PC-3 (cell line): ENCODE measurements at regions not wholly inside any gene's neighbourhood (a gene's known extent, or its start where the extent isn't known, plus 50 kb on each side); places are given as distances from the start of the nearest gene placed in this dataset.

Experiments used
- ATAC-seq: fragments of 200-7000 bp; cut with Tn5 transposase; 2 replicates; pipeline ENCODE4 v1.9.1; 2020; ENCODE audit warnings: mild to moderate bottlenecking, moderate library complexity
- BruUV-seq: library from RNA; stranded (reverse); fragments of 400-500 nt; replicated peaks from 2 replicates; lab custom pipeline; 2021; lab: Mats Ljungman, UMichigan
- CTCF ChIA-PET: fragments of 300-600 bp; sonication (Branson Sonifier 250); formaldehyde crosslinking; loops from one replicate; lab custom pipeline; 2022; ENCODE audit warnings: antibody characterized with exemption; lab: Charles Lee
- POLR2A ChIA-PET: fragments of 300-600 bp; sonication (Branson Sonifier 250); formaldehyde crosslinking; loops from one replicate; lab custom pipeline; 2022; ENCODE audit warnings: antibody characterized with exemption; ENCODE audit not compliant: unreplicated experiment; lab: Charles Lee
- DNase-seq: peaks from one replicate; pipeline ENCODE4 v3.0.0-alpha.2; 2015
- H2AFZ ChIP-seq: fragments of 300-600 bp; sonication (generic); 2 replicates; pipeline ENCODE4 v1.6.0; 2016; ENCODE audit warnings: antibody characterized with exemption, low read length
- H3F3A ChIP-seq: fragments of 300-600 bp; sonication (generic); one replicate; pipeline ENCODE4 v1.6.0; 2017; ENCODE audit warnings: antibody characterized with exemption, low read length, control low read depth, mild to moderate bottlenecking; ENCODE audit not compliant: unreplicated experiment
- H3K27ac ChIP-seq: fragments of 300-600 bp; sonication (generic); 2 replicates; pipeline ENCODE4 v1.5.1; 2016; ENCODE audit warnings: mild to moderate bottlenecking, low read length
- H3K27me3 ChIP-seq: fragments of 300-600 bp; sonication (generic); 2 replicates; pipeline ENCODE4 v1.6.1; 2016; ENCODE audit warnings: low read length, mixed read lengths
- H3K36me3 ChIP-seq: fragments of 300-600 bp; sonication (generic); 2 replicates; pipeline ENCODE4 v1.6.1; 2016; ENCODE audit warnings: low read depth, mixed run types, low read length, mixed read lengths
- H3K4me1 ChIP-seq: fragments of 300-600 bp; sonication (generic); 2 replicates; pipeline ENCODE4 v1.5.1; 2016; ENCODE audit warnings: low read length; ENCODE audit not compliant: insufficient read depth
- H3K4me2 ChIP-seq: fragments of 300-600 bp; sonication (generic); 2 replicates; pipeline ENCODE4 v1.6.0; 2016; ENCODE audit warnings: low read length
- H3K4me3 ChIP-seq: fragments of 300-600 bp; sonication (generic); 2 replicates; pipeline ENCODE4 v1.5.1; 2016; ENCODE audit warnings: mild to moderate bottlenecking, low read length, mixed read lengths
- H3K79me2 ChIP-seq: fragments of 300-600 bp; sonication (generic); 2 replicates; pipeline ENCODE4 v1.6.1; 2017; ENCODE audit warnings: low read length, mixed read lengths
- H3K9ac ChIP-seq: fragments of 300-600 bp; sonication (generic); 2 replicates; pipeline ENCODE4 v1.6.0; 2016; ENCODE audit warnings: mild to moderate bottlenecking, low read length
- H3K9me2 ChIP-seq: fragments of 300-600 bp; sonication (generic); replicated peaks from 2 replicates; pipeline ENCODE4 v1.6.1; 2016; ENCODE audit warnings: mixed run types, low read length, mixed read lengths
- H3K9me3 ChIP-seq: fragments of 300-600 bp; sonication (generic); 2 replicates; pipeline ENCODE4 v1.6.1; 2016; ENCODE audit warnings: low read length, mixed read lengths
- H4K20me1 ChIP-seq: fragments of 300-600 bp; sonication (generic); 2 replicates; pipeline ENCODE4 v1.6.1; 2016; ENCODE audit warnings: low read length, mixed read lengths
- CTCF ChIP-seq: fragments of 300-600 bp; sonication (generic); conservative IDR thresholded peaks from 2 replicates; pipeline ENCODE4 v1.5.1; 2017; ENCODE audit warnings: antibody characterized with exemption, low read depth, mild to moderate bottlenecking, low read length
- EZH2 ChIP-seq: fragments of 300-600 bp; sonication (generic); IDR thresholded peaks from one replicate; pipeline ENCODE4 v1.6.1; 2017; ENCODE audit warnings: antibody characterized with exemption, mild to moderate bottlenecking, low read length; ENCODE audit not compliant: unreplicated experiment
- EZH2phosphoT487 ChIP-seq: fragments of 300-600 bp; sonication (generic); IDR thresholded peaks from 2 replicates; pipeline ENCODE4 v1.6.1; 2018; ENCODE audit warnings: mild to moderate bottlenecking, antibody characterized with exemption, low read length, borderline replicate concordance
- intact Hi-C: fragments of 100-400 bp; cut with micrococcal nuclease; formaldehyde crosslinking; loops from 2 replicates; pipeline ENCODE4 v1.9.0; 2023

GRCh38 chr5:166245556-166245955 lies 2045.9 kb upstream of the WWC1 start:
- BruUV-seq = no TSS peak
- Histone ChIP-seq H3K4me2 (no peak overlapping the region), H2AFZ (no peak overlapping the region), H3K36me3 (no peaks in the 10 kb centered on the region), H3K27ac (no peak overlapping the region), H3K4me1 (no peaks in the 10 kb centered on the region), H3K9ac (no peak overlapping the region), H3K27me3 (no peaks in the 10 kb centered on the region), H3K4me3 (no peak overlapping the region), H3F3A (no peaks in the 10 kb centered on the region), H4K20me1 (no peaks in the 10 kb centered on the region), H3K9me3 (no peaks in the 10 kb centered on the region), H3K79me2 (no peaks in the 10 kb centered on the region), H3K9me2 (no peaks in the 10 kb centered on the region)
- intact Hi-C loops = no loop called here
- DNase-seq (no peak), ATAC-seq (no peak)
- ChIA-PET POLR2A (no interaction called here), CTCF (no interaction called here)
- TF ChIP-seq EZH2 (no peak), EZH2phosphoT487 (no peak), CTCF (no peak)

DNA sequence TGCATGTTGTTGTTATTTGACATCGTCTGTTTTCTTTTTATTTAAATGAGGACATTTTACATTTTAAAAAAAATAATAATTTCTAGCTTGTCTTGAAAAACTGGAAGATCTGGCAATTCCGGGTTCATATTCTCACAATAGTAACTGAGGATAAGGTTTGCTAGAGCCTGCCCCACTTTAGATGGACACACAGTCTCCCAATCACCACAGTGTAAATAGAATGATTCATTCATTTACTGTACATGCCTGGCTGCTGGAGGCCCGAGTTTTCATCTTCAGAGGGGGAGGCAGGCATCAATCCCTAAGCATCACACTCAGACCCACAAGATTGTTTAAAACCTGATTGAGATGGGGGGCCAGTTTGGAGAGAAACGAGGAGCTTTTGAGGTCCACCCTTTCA lies 2039.7 kb upstream of the WWC1 start:
- no TSS peak for BruUV-seq
- ChIA-PET CTCF (no interaction called here), POLR2A (no interaction called here)
- Histone ChIP-seq H2AFZ (no peak overlapping the region), H3K4me2 (no peak overlapping the region), H3K36me3 (no peaks in the 10 kb centered on the region), H3K79me2 (no peaks in the 10 kb centered on the region), H3K9ac (no peak overlapping the region), H3K9me2 (no peaks in the 10 kb centered on the region), H3K9me3 (0 out of 2 replicates have a peak, but pooled peaks cover 4% of the 10 kb centered on the region), H3K4me1 (no peaks in the 10 kb centered on the region), H3K4me3 (no peak overlapping the region), H3F3A (no peaks in the 10 kb centered on the region), H3K27me3 (no peaks in the 10 kb centered on the region), H3K27ac (no peak overlapping the region), H4K20me1 (no peaks in the 10 kb centered on the region)
- TF ChIP-seq EZH2phosphoT487 (no peak), EZH2 (no peak), CTCF (no peak)
- ATAC-seq (no peak), DNase-seq (peak; percentile 3)
- intact Hi-C loops = no loop called here

- H3K9me3 ChIP-seq = 0 out of 2 replicates have a peak, but pooled peaks cover 4% of the 10 kb centered on the region
- no peak for DNase-seq
- ATAC-seq = no peak
- H3F3A ChIP-seq = no peaks in the 10 kb centered on the region
- no peaks in the 10 kb centered on the region for H3K9me2 ChIP-seq
- no peaks in the 10 kb centered on the region for H3K27me3 ChIP-seq
- H4K20me1 ChIP-seq = no peaks in the 10 kb centered on the region
- H2AFZ ChIP-seq = no peak overlapping the region
- no TSS peak for BruUV-seq
- H3K27ac ChIP-seq = no peak overlapping the region
- no peak overlapping the region for H3K9ac ChIP-seq
- no peaks in the 10 kb centered on the region for H3K36me3 ChIP-seq
- no peaks in the 10 kb centered on the region for H3K4me1 ChIP-seq
- H3K4me2 ChIP-seq = no peak overlapping the region
- intact Hi-C loops = no loop called here
- POLR2A ChIA-PET = no interaction called here
- TF ChIP-seq EZH2 (no peak), EZH2phosphoT487 (no peak), CTCF (no peak)
- no peaks in the 10 kb centered on the region for H3K79me2 ChIP-seq
- CTCF ChIA-PET = no interaction called here
- H3K4me3 ChIP-seq = no peak overlapping the region
Observed at GRCh38 chr5:166257661-166258060, 2033.8 kb upstream of the WWC1 start.
